GM12878 (cell line): ENCODE measurements at regions not wholly inside any gene's neighbourhood (a gene's known extent, or its start where the extent isn't known, plus 50 kb on each side); places are given as distances from the start of the nearest gene placed in this dataset.

Source experiments
- ATAC-seq: fragments of 200-7000 bp; cut with Tn5 transposase; 3 replicates; pipeline ENCODE4 v1.9.1; 2020; ENCODE audit warnings: mild to moderate bottlenecking, moderate library complexity
- BruUV-seq: library from RNA; stranded (reverse); fragments of 400-500 nt; replicated peaks from 2 replicates; lab custom pipeline; 2021; lab: Mats Ljungman, UMichigan
- CTCF ChIA-PET: fragments of 300-600 bp; sonication (Branson Sonifier 250); formaldehyde crosslinking; extraction: SDS; loops from one replicate; lab custom pipeline; 2021; ENCODE audit warnings: inconsistent platforms; lab: Yijun Ruan, JAX
- POLR2A ChIA-PET: fragments of 350-600 bp; formaldehyde crosslinking; extraction: SDS; loops from one replicate; lab custom pipeline; 2021; ENCODE audit warnings: inconsistent platforms; lab: Charles Lee
- RAD21 ChIA-PET: fragments of 300-600 bp; sonication (Branson Sonifier 250); formaldehyde crosslinking; loops from one replicate; lab custom pipeline; 2023; ENCODE audit warnings: antibody characterized with exemption; ENCODE audit not compliant: unreplicated experiment; lab: Charles Lee
- SMC1A ChIA-PET: fragments of 300-600 bp; sonication (Branson Sonifier 250); formaldehyde crosslinking; loops from one replicate; lab custom pipeline; 2023; ENCODE audit not compliant: unreplicated experiment, uncharacterized antibody; lab: Charles Lee
- DNase-seq: peaks from one replicate; pipeline ENCODE4 v3.0.0-alpha.2; 2011; ENCODE audit warnings: low read depth, low spot score
- FAIRE-seq: peaks from 3 replicates; lab custom pipeline; 2011; peaks lifted over from hg19 to GRCh38; lab: Jason Lieb, UNC
- H2AFZ ChIP-seq: 2 replicates; pipeline ENCODE4 v1.6.0; 2011; ENCODE audit warnings: low read depth, low read length, control low read depth; ENCODE audit not compliant: control insufficient read depth
- H3K27ac ChIP-seq: 2 replicates; pipeline ENCODE4 v1.5.1; 2011; ENCODE audit warnings: control low read depth; ENCODE audit not compliant: control insufficient read depth, insufficient read depth
- H3K27me3 ChIP-seq, 2 experiments: replicated peaks in 1 of 2; 2 replicates each; pipeline versions ENCODE4 v1.6.0 to v1.6.1; 2011; ENCODE audit warnings: low read length in 1 of 2; ENCODE audit not compliant: control insufficient read depth in 2 of 2, insufficient read depth in 2 of 2
- H3K36me3 ChIP-seq, 2 experiments: 2 replicates each; pipeline ENCODE4 v1.5.1; 2011; ENCODE audit warnings: low read length in 1 of 2; ENCODE audit not compliant: control insufficient read depth in 2 of 2, insufficient read depth in 2 of 2
- H3K4me1 ChIP-seq: 2 replicates; pipeline ENCODE4 v1.6.1; 2011; ENCODE audit warnings: mild to moderate bottlenecking, low read length, moderate library complexity, mixed read lengths; ENCODE audit not compliant: control insufficient read depth, insufficient read depth
- H3K4me2 ChIP-seq: 2 replicates; pipeline ENCODE4 v1.6.0; 2011; ENCODE audit warnings: control low read depth; ENCODE audit not compliant: control insufficient read depth, insufficient read depth
- H3K4me3 ChIP-seq: fragments of 200-600 bp; sonication (generic); 2 replicates; pipeline ENCODE4 v1.5.1; 2016
- H3K79me2 ChIP-seq: 2 replicates; pipeline ENCODE4 v1.6.0; 2011; ENCODE audit warnings: low read length; ENCODE audit not compliant: control insufficient read depth, insufficient read depth
- H3K9ac ChIP-seq: 2 replicates; pipeline ENCODE4 v1.8.0; 2011; ENCODE audit warnings: low read length, control low read depth, mixed read lengths; ENCODE audit not compliant: control insufficient read depth, insufficient read depth
- H3K9me3 ChIP-seq: replicated peaks from 3 replicates; pipeline ENCODE4 v1.5.1; 2011; ENCODE audit warnings: mild to moderate bottlenecking, low read length; ENCODE audit not compliant: control insufficient read depth, insufficient read depth
- H4K20me1 ChIP-seq: 2 replicates; pipeline ENCODE4 v1.6.0; 2011; ENCODE audit not compliant: control insufficient read depth, insufficient read depth
- BCL3 ChIP-seq: IDR thresholded peaks from 2 replicates; pipeline ENCODE4 v1.6.1; 2011; ENCODE audit warnings: borderline replicate concordance, low read depth, mild to moderate bottlenecking, moderate library complexity, low read length; ENCODE audit not compliant: insufficient read depth, poor library complexity, severe bottlenecking
- CBFB ChIP-seq: IDR thresholded peaks from 2 replicates; pipeline ENCODE4 v1.6.1; 2016; ENCODE audit warnings: antibody characterized with exemption, low read depth
- CEBPB ChIP-seq, 2 experiments: fragments of 150-350 bp in 1 of 2; IDR thresholded peaks; 2 replicates each; pipeline ENCODE4 v1.6.1; 2012 to 2014; ENCODE audit warnings: low read depth in 2 of 2, low read length in 2 of 2, borderline replicate concordance in 1 of 2, inconsistent platforms in 1 of 2
- CHD2 ChIP-seq: IDR thresholded peaks from 2 replicates; pipeline ENCODE4 v1.6.1; 2011; ENCODE audit warnings: low read depth, low read length, improper control_type of control experiment, borderline replicate concordance
- E2F8 ChIP-seq: fragments of 450-650 bp; IDR thresholded peaks from 2 replicates; pipeline ENCODE4 v1.6.1; 2018; ENCODE audit warnings: mild to moderate bottlenecking, low read depth, moderate library complexity; ENCODE audit not compliant: partially characterized antibody
- HSF1 ChIP-seq: fragments of 150-350 bp; IDR thresholded peaks from 2 replicates; pipeline ENCODE4 v1.6.1; 2014; ENCODE audit warnings: mild to moderate bottlenecking, low read depth, low read length
- KLF5 ChIP-seq: fragments of 450-650 bp; IDR thresholded peaks from 2 replicates; pipeline ENCODE4 v1.6.1; 2014; ENCODE audit warnings: mild to moderate bottlenecking; ENCODE audit not compliant: partially characterized antibody
- NFYB ChIP-seq: IDR thresholded peaks from 2 replicates; pipeline ENCODE4 v1.6.1; 2011; ENCODE audit warnings: low read depth, mild to moderate bottlenecking, low read length, improper control_type of control experiment, moderate library complexity; ENCODE audit not compliant: insufficient read depth
- PAX5 ChIP-seq: IDR thresholded peaks from 2 replicates; pipeline ENCODE4 v1.6.1; 2011; ENCODE audit warnings: low read depth, low read length, borderline replicate concordance
- RB1 ChIP-seq: fragments of 450-650 bp; formaldehyde crosslinking; IDR thresholded peaks from 2 replicates; pipeline ENCODE4 v1.6.1; 2017; ENCODE audit warnings: mild to moderate bottlenecking, borderline replicate concordance
- RELB ChIP-seq: fragments of 450-650 bp; IDR thresholded peaks from 2 replicates; pipeline ENCODE4 v1.6.1; 2017; ENCODE audit warnings: low read depth, mild to moderate bottlenecking, moderate library complexity
- STAT1 ChIP-seq: fragments of 450-650 bp; conservative IDR thresholded peaks from 2 replicates; pipeline ENCODE4 v1.6.1; 2014; ENCODE audit warnings: antibody characterized with exemption, mild to moderate bottlenecking
- TCF7 ChIP-seq: IDR thresholded peaks from 2 replicates; pipeline ENCODE4 v1.6.1; 2014; ENCODE audit warnings: antibody characterized with exemption, borderline replicate concordance
- WRNIP1 ChIP-seq: IDR thresholded peaks from 2 replicates; pipeline ENCODE4 v1.6.1; 2011; ENCODE audit warnings: low read depth, low read length, improper control_type of control experiment, borderline replicate concordance
- ZBTB33 ChIP-seq: fragments of 450-650 bp; IDR thresholded peaks from 2 replicates; pipeline ENCODE4 v1.6.1; 2017; ENCODE audit warnings: mild to moderate bottlenecking
- WGBS: methylation state at CpG from one replicate; pipeline ENCODE4 v1.1.6; 2016; ENCODE audit warnings: low lambda C conversion rate; ENCODE audit not compliant: insufficient replicate concordance, insufficient coverage; ENCODE audit errors: missing lambda C conversion rate; 5-methylcytosine and 5-hydroxymethylcytosine counted together
- in situ Hi-C: fragments of 300-500 bp; cut with MboI; formaldehyde crosslinking; loops from 9 replicates; pipeline ENCODE4 v1.14.3; 2018; ENCODE audit warnings: mixed read lengths
- intact Hi-C: fragments of 100-400 bp; cut with micrococcal nuclease; formaldehyde crosslinking; loops from one replicate; pipeline ENCODE4 v1.14.2; 2022; ENCODE audit not compliant: unreplicated experiment

GRCh38 chrX:36683507-36683906 is 324.7 kb upstream of the FAM47C start:
- Histone ChIP-seq H3K27ac (no peak overlapping the region), H3K9ac (no peak overlapping the region), H3K79me2 (no peaks in the 10 kb centered on the region), H3K27me3 (no peaks in the 10 kb centered on the region), H4K20me1 (no peaks in the 10 kb centered on the region), H3K4me2 (no peak overlapping the region), H3K9me3 (no peaks in the 10 kb centered on the region), H3K36me3 (no peaks in the 10 kb centered on the region), H2AFZ (no peak overlapping the region), H3K4me1 (no peaks in the 10 kb centered on the region), H3K4me3 (no peak overlapping the region)
- FAIRE-seq (no peak), DNase-seq (no peak), ATAC-seq (no peak)
- BruUV-seq: no TSS peak
- ChIA-PET RAD21 (no interaction called here), SMC1A (no interaction called here), POLR2A (no interaction called here), CTCF (interaction anchor here (1.5 kb wide), 1 partner anchor 183 kb away, joined by 3 read pairs; no protein-coding TSS in a partner anchor)
- in situ Hi-C loops (no loop called here), intact Hi-C loops (no loop called here)
- 83% methylated on average over 1 of the region's 1 CpG for WGBS
- TF ChIP-seq RELB: no peak
- no peak for TF ChIP-seq HSF1
- TF ChIP-seq PAX5: no peak
- TF ChIP-seq CHD2: no peak
- TF ChIP-seq CEBPB (IDR thresholded peaks at IDR 0.05; ENCODE audit: borderline replicate concordance in 1 of 2, low read depth in 2 of 2, low read length in 2 of 2): no peak
- TF ChIP-seq TCF7: no peak
- no peak for TF ChIP-seq BCL3
- no peak for TF ChIP-seq NFYB
- TF ChIP-seq CBFB: no peak
- no peak for TF ChIP-seq WRNIP1
- TF ChIP-seq RB1: no peak
- no peak for TF ChIP-seq STAT1
- TF ChIP-seq KLF5: no peak
- TF ChIP-seq ZBTB33: no peak
- TF ChIP-seq E2F8: no peak
